Smooth muscle cell (in vitro differentiated cells): ENCODE measurements at regions not wholly inside any gene's neighbourhood (a gene's known extent, or its start where the extent isn't known, plus 50 kb on each side); places are given as distances from the start of the nearest gene placed in this dataset.

Source experiments
- DNase-seq: peaks from one replicate; lab custom pipeline; 2025; ENCODE audit not compliant: unreplicated experiment; lab: John Stamatoyannopoulos, UW
- H2AFZ ChIP-seq: fragments of 200-600 bp; sonication (generic); 2 replicates; pipeline ENCODE4 v1.6.0; 2016; ENCODE audit warnings: antibody characterized with exemption, low read depth, mild to moderate bottlenecking
- H3F3A ChIP-seq: fragments of 200-600 bp; sonication (generic); 2 replicates; pipeline ENCODE4 v1.6.0; 2017; ENCODE audit warnings: antibody characterized with exemption, low read depth
- H3K27ac ChIP-seq: fragments of 200-600 bp; sonication (generic); 2 replicates; pipeline ENCODE4 v1.5.1; 2016; ENCODE audit warnings: low read depth, mild to moderate bottlenecking
- H3K27me3 ChIP-seq: fragments of 200-600 bp; sonication (generic); 2 replicates; pipeline ENCODE4 v1.6.1; 2016; ENCODE audit warnings: low read depth, mild to moderate bottlenecking
- H3K36me3 ChIP-seq: fragments of 200-600 bp; sonication (generic); 2 replicates; pipeline ENCODE4 v1.5.1; 2016; ENCODE audit warnings: low read depth
- H3K4me1 ChIP-seq: fragments of 200-600 bp; sonication (generic); 2 replicates; pipeline ENCODE4 v1.5.1; 2016; ENCODE audit warnings: low read depth
- H3K4me2 ChIP-seq: fragments of 200-600 bp; sonication (generic); 2 replicates; pipeline ENCODE4 v1.6.0; 2016; ENCODE audit warnings: mild to moderate bottlenecking
- H3K4me3 ChIP-seq: fragments of 200-600 bp; sonication (generic); 2 replicates; pipeline ENCODE4 v1.5.1; 2016; ENCODE audit warnings: mild to moderate bottlenecking
- H3K79me2 ChIP-seq: fragments of 200-600 bp; sonication (generic); 2 replicates; pipeline ENCODE4 v1.6.0; 2016; ENCODE audit warnings: low read depth, mild to moderate bottlenecking
- H3K9ac ChIP-seq: fragments of 200-600 bp; sonication (generic); 2 replicates; pipeline ENCODE4 v1.6.0; 2016; ENCODE audit warnings: low read depth
- H3K9me3 ChIP-seq: fragments of 200-600 bp; sonication (generic); replicated peaks from 2 replicates; pipeline ENCODE4 v1.5.1; 2016; ENCODE audit warnings: low read depth
- H4K20me1 ChIP-seq: fragments of 200-600 bp; sonication (generic); 2 replicates; pipeline ENCODE4 v1.6.0; 2016; ENCODE audit warnings: low read depth
- WGBS: methylation state at CpG from one replicate; pipeline ENCODE4 v1.1.7; 2016; ENCODE audit warnings: low lambda C conversion rate; 5-methylcytosine and 5-hydroxymethylcytosine counted together
- TF ChIP-seq, protein P1 (sequence below): fragments of 200-600 bp; sonication (generic); IDR thresholded peaks from 2 replicates; pipeline ENCODE4 v1.5.1; 2017; ENCODE audit warnings: borderline replicate concordance, mild to moderate bottlenecking, antibody characterized with exemption; ENCODE audit not compliant: insufficient read depth, poor library complexity, severe bottlenecking

DNA sequence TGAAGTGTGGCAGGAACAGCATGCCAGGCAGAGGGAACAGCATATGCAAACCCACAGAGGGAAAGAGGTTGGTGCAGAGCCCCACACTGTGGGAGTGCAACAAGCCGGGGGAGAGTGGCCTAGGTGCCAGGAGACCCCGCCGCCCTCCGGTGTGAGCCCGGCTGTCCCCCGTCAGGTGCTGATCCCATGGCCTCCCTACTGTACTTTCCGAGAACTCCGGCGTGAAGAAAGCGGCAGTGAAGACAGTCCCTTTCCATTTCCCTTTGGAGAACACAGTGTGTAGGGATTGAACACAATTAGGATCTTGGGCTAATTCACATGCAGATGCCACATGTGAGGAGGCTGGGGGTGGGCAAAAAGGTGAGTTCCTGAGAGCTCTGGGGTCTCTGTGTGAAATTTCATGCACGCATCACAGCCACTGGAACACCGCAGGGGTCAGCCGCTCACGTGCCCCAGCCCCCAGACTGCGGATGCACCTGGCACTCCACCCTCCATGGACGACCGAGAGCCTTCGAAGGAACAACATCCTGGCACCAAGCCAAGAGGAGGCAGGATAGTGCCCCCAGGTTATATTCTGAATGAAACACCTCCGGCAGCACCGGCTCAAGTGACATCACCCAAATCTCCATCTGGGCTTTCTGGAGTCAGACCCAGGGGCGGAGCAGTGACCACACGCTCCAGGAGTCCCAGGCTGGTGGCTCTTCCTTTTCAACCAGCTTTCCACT, 82.1 kb upstream of the PPP2R2D start:
- H3K4me1 ChIP-seq = no peaks in the 10 kb centered on the region
- TF ChIP-seq, protein P1, sequence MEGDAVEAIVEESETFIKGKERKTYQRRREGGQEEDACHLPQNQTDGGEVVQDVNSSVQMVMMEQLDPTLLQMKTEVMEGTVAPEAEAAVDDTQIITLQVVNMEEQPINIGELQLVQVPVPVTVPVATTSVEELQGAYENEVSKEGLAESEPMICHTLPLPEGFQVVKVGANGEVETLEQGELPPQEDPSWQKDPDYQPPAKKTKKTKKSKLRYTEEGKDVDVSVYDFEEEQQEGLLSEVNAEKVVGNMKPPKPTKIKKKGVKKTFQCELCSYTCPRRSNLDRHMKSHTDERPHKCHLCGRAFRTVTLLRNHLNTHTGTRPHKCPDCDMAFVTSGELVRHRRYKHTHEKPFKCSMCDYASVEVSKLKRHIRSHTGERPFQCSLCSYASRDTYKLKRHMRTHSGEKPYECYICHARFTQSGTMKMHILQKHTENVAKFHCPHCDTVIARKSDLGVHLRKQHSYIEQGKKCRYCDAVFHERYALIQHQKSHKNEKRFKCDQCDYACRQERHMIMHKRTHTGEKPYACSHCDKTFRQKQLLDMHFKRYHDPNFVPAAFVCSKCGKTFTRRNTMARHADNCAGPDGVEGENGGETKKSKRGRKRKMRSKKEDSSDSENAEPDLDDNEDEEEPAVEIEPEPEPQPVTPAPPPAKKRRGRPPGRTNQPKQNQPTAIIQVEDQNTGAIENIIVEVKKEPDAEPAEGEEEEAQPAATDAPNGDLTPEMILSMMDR = no peak
- H3K9me3 ChIP-seq = no peaks in the 10 kb centered on the region
- H3K36me3 ChIP-seq = no peaks in the 10 kb centered on the region
- no peak for DNase-seq
- WGBS = 93% methylated on average over 22 of the region's 22 CpGs
- no peak overlapping the region for H3K4me3 ChIP-seq
- H2AFZ ChIP-seq = no peak overlapping the region
- H3K27ac ChIP-seq = no peak overlapping the region
- no peaks in the 10 kb centered on the region for H4K20me1 ChIP-seq
- H3K9ac ChIP-seq = no peak overlapping the region
- H3K27me3 ChIP-seq = peaks cover 10% of the 10 kb centered on the region
- H3F3A ChIP-seq = no peaks in the 10 kb centered on the region
- no peaks in the 10 kb centered on the region for H3K79me2 ChIP-seq
- H3K4me2 ChIP-seq = no peak overlapping the region

DNA sequence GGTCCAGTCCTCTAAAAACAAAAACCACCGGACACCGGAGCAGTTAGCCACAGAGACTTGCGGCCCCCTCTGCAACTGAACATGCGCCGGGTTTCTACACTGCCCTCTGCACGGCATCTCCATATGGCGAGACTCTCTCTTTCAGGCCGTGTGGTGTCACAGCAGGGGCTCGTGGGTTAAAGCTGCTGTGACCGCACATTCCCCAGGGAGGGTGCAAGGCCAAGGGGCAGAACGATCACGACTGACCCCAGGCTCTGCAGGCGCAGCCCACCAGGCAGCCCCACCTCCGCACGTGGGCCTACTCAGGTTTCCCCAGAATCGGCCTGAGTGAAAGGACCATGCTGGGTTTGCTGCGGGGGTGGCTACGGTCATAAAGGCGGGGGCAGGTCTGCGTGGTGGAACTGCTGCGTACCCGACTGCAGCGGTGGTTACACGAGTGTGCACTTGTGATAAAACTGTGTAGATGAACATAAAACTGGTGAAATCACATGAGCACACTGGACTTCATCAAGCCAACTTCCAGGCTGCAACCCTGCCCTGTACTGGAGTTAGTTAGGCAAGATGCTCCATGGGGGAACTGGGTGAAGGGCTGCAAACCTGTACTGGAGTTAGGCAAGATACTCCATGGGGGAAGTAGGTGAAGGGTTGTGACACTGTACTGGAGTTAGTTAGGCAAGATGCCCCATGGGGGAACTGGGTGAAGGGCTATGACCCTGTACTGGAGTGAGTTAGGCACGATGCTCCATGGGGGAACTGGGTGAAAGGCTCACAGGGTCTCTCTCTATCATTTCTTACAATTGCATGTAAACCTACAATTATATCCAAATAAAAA, 81.4 kb upstream of the PPP2R2D start:
- Histone ChIP-seq H3K27ac (no peak overlapping the region), H3K9ac (no peak overlapping the region), H3K36me3 (no peaks in the 10 kb centered on the region), H4K20me1 (no peaks in the 10 kb centered on the region), H3K4me2 (no peak overlapping the region), H3K27me3 (peaks cover 10% of the 10 kb centered on the region), H3F3A (no peaks in the 10 kb centered on the region), H3K4me1 (no peaks in the 10 kb centered on the region), H2AFZ (no peak overlapping the region), H3K9me3 (no peaks in the 10 kb centered on the region), H3K79me2 (no peaks in the 10 kb centered on the region), H3K4me3 (no peak overlapping the region)
- TF ChIP-seq, protein P1 = no peak
- DNase-seq = no peak
- 86% methylated on average over 25 of the region's 25 CpGs for WGBS

DNA sequence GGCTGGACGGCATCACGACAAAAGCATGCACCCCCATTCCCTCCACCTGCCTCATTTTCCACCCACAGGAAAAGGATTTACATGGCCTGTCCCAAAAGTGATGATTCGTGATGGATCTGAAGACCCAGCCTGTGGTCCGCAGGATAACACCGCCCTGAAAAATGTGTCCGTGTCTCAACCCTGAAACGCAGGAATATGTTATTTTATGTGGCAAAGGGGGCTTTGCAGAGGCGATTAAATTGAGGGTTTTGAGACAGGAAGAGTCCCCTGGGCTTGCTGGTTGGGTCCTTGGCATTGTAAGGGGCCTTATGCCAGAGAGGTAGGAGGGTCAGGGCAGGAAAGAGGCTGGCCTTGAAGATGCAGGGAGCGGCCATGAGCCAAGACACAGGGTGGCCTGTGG, 80.2 kb upstream of the PPP2R2D start:
- TF ChIP-seq, protein P1 = no peak
- Histone ChIP-seq H2AFZ (no peak overlapping the region), H3K79me2 (no peaks in the 10 kb centered on the region), H4K20me1 (no peaks in the 10 kb centered on the region), H3F3A (no peaks in the 10 kb centered on the region), H3K27me3 (peaks cover 10% of the 10 kb centered on the region), H3K4me3 (no peak overlapping the region), H3K4me2 (no peak overlapping the region), H3K4me1 (no peaks in the 10 kb centered on the region), H3K9ac (no peak overlapping the region), H3K36me3 (no peaks in the 10 kb centered on the region), H3K9me3 (no peaks in the 10 kb centered on the region), H3K27ac (no peak overlapping the region)
- 83% methylated on average over 9 of the region's 9 CpGs for WGBS
- DNase-seq = no peak
